Body of pancreas (tissue), 4 donors: ENCODE measurements at regions not wholly inside any gene's neighbourhood (a gene's known extent, or its start where the extent isn't known, plus 50 kb on each side); places are given as distances from the start of the nearest gene placed in this dataset.

Source experiments
- ATAC-seq: fragments of 150-250 bp; one replicate; pipeline ENCODE4 v1.9.1; 2016
- DNase-seq, 4 donors: peaks; one replicate each; pipeline ENCODE4 v3.0.0-alpha.2; 2019
- H3K27ac ChIP-seq, 4 donors: fragments of 200-600 bp; sonication (generic); 1 replicate in 3 of 4; 2 replicates in 1 of 4; pipeline versions ENCODE4 v1.5.1 to v1.6.1; 2016 to 2019; ENCODE audit warnings: mild to moderate bottlenecking in 1 of 4, mixed read lengths in 1 of 4, moderate library complexity in 1 of 4
- H3K27me3 ChIP-seq, 2 donors: fragments of 200-600 bp; sonication (generic); one replicate each; pipeline ENCODE4 v1.6.0; 2016; ENCODE audit warnings: mild to moderate bottlenecking in 1 of 2
- H3K36me3 ChIP-seq, 2 donors: fragments of 200-600 bp; sonication (generic); replicated peaks in 1 of 2; 2 replicates each; pipeline ENCODE4 v1.5.1; 2016; ENCODE audit warnings: low read depth in 2 of 2; ENCODE audit not compliant: insufficient read depth in 1 of 2
- H3K4me1 ChIP-seq: fragments of 200-600 bp; sonication (generic); one replicate; pipeline ENCODE4 v1.6.0; 2016
- H3K4me3 ChIP-seq, 2 donors: fragments of 200-600 bp; sonication (generic); 1 replicate in 1 of 2; 2 replicates in 1 of 2; pipeline ENCODE4 v1.5.1; 2016 to 2019
- H3K9me3 ChIP-seq, 3 donors: fragments of 200-600 bp; sonication (generic); 1 replicate in 2 of 3; 2 replicates in 1 of 3; pipeline ENCODE4 v1.5.1; 2016
- CTCF ChIP-seq, 7 experiments: fragments of 450-650 bp in 4 of 7; fragments of 200-600 bp in 3 of 7; sonication (generic) in 3 of 7; IDR thresholded peaks; one replicate each; pipeline ENCODE4 v1.5.1; 2016 to 2019; ENCODE audit warnings: antibody characterized with exemption in 7 of 7
- POLR2A ChIP-seq, 3 donors: fragments of 450-650 bp; IDR thresholded peaks; one replicate each; pipeline ENCODE4 v1.6.1; 2016; ENCODE audit warnings: antibody characterized with exemption in 3 of 3, mild to moderate bottlenecking in 2 of 3
- WGBS, 2 donors: methylation state at CpG; one replicate each; pipeline ENCODE4 v1.1.5; 2017; 5-methylcytosine and 5-hydroxymethylcytosine counted together
- intact Hi-C: fragments of 100-400 bp; cut with DNase I; formaldehyde crosslinking; loops from one replicate; pipeline ENCODE4 v1.15.1; 2023

- ATAC-seq = no peak
- WGBS, 2 donors = 91 to 94% methylated on average over 16 of the region's 16 CpGs
- TF ChIP-seq CTCF (IDR thresholded peaks at IDR 0.05) (no peak), POLR2A (IDR thresholded peaks at IDR 0.05) (no peak)
Observed at GRCh38 chr2:7840651-7841380, 841.0 kb upstream of the ID2 start.

GRCh38 chr2:7841751-7842150 lies 840.1 kb upstream of the ID2 start:
- DNase-seq (no peak), ATAC-seq (no peak)
- Histone ChIP-seq H3K4me1 (no peaks in the 10 kb centered on the region), H3K27ac (no peak overlapping the region), H3K27me3 (no peaks in the 10 kb centered on the region), H3K36me3 (no peaks in the 10 kb centered on the region), H3K4me3 (no peak overlapping the region), H3K9me3 (no peaks in the 10 kb centered on the region)
- 76 to 93% methylated on average over 2 of the region's 2 CpGs for WGBS, 2 donors
- intact Hi-C loops = no loop called here
- TF ChIP-seq POLR2A (IDR thresholded peaks at IDR 0.05) = no peak

More at GRCh38 chr2:7840651-7841380, 841.0 kb upstream of the ID2 start:
- H3K36me3 ChIP-seq = no peaks in the 10 kb centered on the region
- no peaks in the 10 kb centered on the region for H3K9me3 ChIP-seq
- H3K4me3 ChIP-seq = no peak overlapping the region
- intact Hi-C loops = no loop called here
- no peak for DNase-seq
- no peak overlapping the region for H3K27ac ChIP-seq
- H3K4me1 ChIP-seq = no peaks in the 10 kb centered on the region
- H3K27me3 ChIP-seq = no peaks in the 10 kb centered on the region

- no peaks in the 10 kb centered on the region for H3K27me3 ChIP-seq
- H3K27ac ChIP-seq = no peak overlapping the region
- H3K4me3 ChIP-seq = no peak overlapping the region
- no peak for DNase-seq
- H3K9me3 ChIP-seq = no peaks in the 10 kb centered on the region
- TF ChIP-seq POLR2A (IDR thresholded peaks at IDR 0.05) (no peak), CTCF (IDR thresholded peaks at IDR 0.05) (no peak)
- no peak for ATAC-seq
- no peaks in the 10 kb centered on the region for H3K36me3 ChIP-seq
- intact Hi-C loops = no loop called here
- WGBS, 2 donors = 71 to 84% methylated on average over 9 of the region's 9 CpGs
- peaks cover 8% of the 10 kb centered on the region for H3K4me1 ChIP-seq
Observed at GRCh38 chr2:7844414-7844965, 837.4 kb upstream of the ID2 start.

DNA sequence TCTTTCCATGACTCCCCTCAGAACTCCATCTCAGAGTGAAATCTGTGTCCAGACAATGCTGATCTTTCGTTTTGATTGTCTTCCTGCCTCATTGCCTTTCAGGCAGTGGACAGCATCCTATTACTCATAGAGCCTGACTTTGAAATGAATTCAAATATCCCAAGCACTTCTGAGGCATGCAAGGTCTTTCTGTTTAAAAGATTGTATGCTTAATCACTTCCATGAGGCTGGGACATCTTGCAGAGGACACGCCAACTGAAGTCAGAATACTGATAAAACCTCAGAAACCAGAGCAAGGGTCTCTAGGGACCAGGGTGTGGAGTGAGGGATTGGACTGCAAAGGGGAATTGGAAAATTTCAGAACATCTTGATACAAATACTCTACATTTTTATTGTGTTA lies 836.5 kb upstream of the ID2 start:
- 44 to 52% methylated on average over 2 of the region's 2 CpGs for WGBS, 2 donors
- intact Hi-C loops = no loop called here
- no peak for TF ChIP-seq POLR2A (IDR thresholded peaks at IDR 0.05)
- TF ChIP-seq CTCF (IDR thresholded peaks at IDR 0.05) = no peak
- no peaks in the 10 kb centered on the region for H3K9me3 ChIP-seq
- H3K4me1 ChIP-seq = peaks cover 8% of the 10 kb centered on the region
- H3K4me3 ChIP-seq = no peak overlapping the region
- no peaks in the 10 kb centered on the region for H3K27me3 ChIP-seq
- DNase-seq = no peak
- no peak for ATAC-seq
- H3K36me3 ChIP-seq = no peaks in the 10 kb centered on the region
- no peak overlapping the region for H3K27ac ChIP-seq

- H3K36me3 ChIP-seq = no peaks in the 10 kb centered on the region
- intact Hi-C loops = no loop called here
- no peaks in the 10 kb centered on the region for H3K9me3 ChIP-seq
- DNase-seq = no peak
- peak overlapping the region in 1 of 4 donors; percentile 72 for H3K27ac ChIP-seq
- H3K4me3 ChIP-seq = no peak overlapping the region
- WGBS, 2 donors = 85 to 86% methylated on average over 5 of the region's 5 CpGs
- peaks cover 8% of the 10 kb centered on the region for H3K4me1 ChIP-seq
- no peaks in the 10 kb centered on the region for H3K27me3 ChIP-seq
- no peak for TF ChIP-seq CTCF (IDR thresholded peaks at IDR 0.05)
- ATAC-seq = no peak
Observed at GRCh38 chr2:7846607-7847006, 835.2 kb upstream of the ID2 start.
